ENCODE measurements at regions not wholly inside any gene's neighbourhood (a gene's known extent, or its start where the extent isn't known, plus 50 kb on each side); places are given as distances from the start of the nearest gene placed in this dataset.

DNA sequence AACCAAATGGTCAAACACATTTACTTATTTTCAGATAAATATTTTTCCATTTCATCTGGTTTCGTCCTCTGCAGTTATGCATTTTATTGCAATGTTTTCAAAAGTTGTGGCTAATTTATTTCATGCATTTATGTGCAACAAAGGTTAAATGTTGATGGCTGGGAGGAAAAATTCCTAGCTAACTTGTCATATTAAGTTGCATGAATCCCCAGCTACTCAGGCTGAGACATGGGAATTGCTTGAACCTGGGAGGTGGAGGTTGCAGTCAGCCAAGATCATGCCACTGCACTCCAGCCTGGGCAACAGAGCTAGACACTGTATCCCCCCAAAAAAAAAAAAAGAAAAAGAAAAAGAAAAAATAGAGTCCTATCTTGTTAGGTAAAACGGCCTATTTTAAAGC, 1862.4 kb upstream of the RAG2 start:
- TF ChIP-seq PRDM15 (CRISPR knock-in tag; IDR thresholded peaks at IDR 0.05): no peak
- TF ChIP-seq CTCF (IDR thresholded peaks at IDR 0.05): no peak
- TF ChIP-seq, protein P1, sequence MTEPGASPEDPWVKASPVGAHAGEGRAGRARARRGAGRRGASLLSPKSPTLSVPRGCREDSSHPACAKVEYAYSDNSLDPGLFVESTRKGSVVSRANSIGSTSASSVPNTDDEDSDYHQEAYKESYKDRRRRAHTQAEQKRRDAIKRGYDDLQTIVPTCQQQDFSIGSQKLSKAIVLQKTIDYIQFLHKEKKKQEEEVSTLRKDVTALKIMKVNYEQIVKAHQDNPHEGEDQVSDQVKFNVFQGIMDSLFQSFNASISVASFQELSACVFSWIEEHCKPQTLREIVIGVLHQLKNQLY (CRISPR knock-in tag; IDR thresholded peaks at IDR 0.05): no peak
- TF ChIP-seq, protein P2, sequence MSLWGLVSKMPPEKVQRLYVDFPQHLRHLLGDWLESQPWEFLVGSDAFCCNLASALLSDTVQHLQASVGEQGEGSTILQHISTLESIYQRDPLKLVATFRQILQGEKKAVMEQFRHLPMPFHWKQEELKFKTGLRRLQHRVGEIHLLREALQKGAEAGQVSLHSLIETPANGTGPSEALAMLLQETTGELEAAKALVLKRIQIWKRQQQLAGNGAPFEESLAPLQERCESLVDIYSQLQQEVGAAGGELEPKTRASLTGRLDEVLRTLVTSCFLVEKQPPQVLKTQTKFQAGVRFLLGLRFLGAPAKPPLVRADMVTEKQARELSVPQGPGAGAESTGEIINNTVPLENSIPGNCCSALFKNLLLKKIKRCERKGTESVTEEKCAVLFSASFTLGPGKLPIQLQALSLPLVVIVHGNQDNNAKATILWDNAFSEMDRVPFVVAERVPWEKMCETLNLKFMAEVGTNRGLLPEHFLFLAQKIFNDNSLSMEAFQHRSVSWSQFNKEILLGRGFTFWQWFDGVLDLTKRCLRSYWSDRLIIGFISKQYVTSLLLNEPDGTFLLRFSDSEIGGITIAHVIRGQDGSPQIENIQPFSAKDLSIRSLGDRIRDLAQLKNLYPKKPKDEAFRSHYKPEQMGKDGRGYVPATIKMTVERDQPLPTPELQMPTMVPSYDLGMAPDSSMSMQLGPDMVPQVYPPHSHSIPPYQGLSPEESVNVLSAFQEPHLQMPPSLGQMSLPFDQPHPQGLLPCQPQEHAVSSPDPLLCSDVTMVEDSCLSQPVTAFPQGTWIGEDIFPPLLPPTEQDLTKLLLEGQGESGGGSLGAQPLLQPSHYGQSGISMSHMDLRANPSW (CRISPR knock-in tag; conservative IDR thresholded peaks at IDR 0.05; ENCODE audit: low read depth): no peak
- TF ChIP-seq ESRRA (CRISPR knock-in tag; IDR thresholded peaks at IDR 0.05; ENCODE audit: borderline replicate concordance): no peak
- no peak for TF ChIP-seq ATF3 (CRISPR knock-in tag; conservative IDR thresholded peaks at IDR 0.05)
- TF ChIP-seq ZNF281 (CRISPR knock-in tag; IDR thresholded peaks at IDR 0.05): no peak

All from WTC11 (cell line).